OCI-LY1 (cell line): ENCODE measurements at regions not wholly inside any gene's neighbourhood (a gene's known extent, or its start where the extent isn't known, plus 50 kb on each side); places are given as distances from the start of the nearest gene placed in this dataset.

Experiments used
- H2AFZ ChIP-seq: fragments of 200-600 bp; sonication (generic), shearing (Covaris generic); 2 replicates; pipeline ENCODE4 v1.6.0; 2014; ENCODE audit warnings: antibody characterized with exemption, mild to moderate bottlenecking, low read length
- H3F3A ChIP-seq: fragments of 200-600 bp; sonication (generic), shearing (Covaris generic); 2 replicates; pipeline ENCODE4 v1.6.0; 2014; ENCODE audit warnings: mild to moderate bottlenecking, antibody characterized with exemption, low read length, moderate library complexity; ENCODE audit not compliant: insufficient read depth
- H3K27ac ChIP-seq: fragments of 200-600 bp; sonication (generic); 2 replicates; pipeline ENCODE4 v1.5.1; 2014; ENCODE audit warnings: low read length, mixed run types, mild to moderate bottlenecking, low read depth; ENCODE audit not compliant: poor library complexity, severe bottlenecking
- H3K27me3 ChIP-seq: fragments of 200-600 bp; sonication (generic); 2 replicates; pipeline ENCODE4 v1.6.0; 2014; ENCODE audit warnings: antibody characterized with exemption, mild to moderate bottlenecking, low read length, moderate library complexity; ENCODE audit not compliant: insufficient read depth
- H3K36me3 ChIP-seq: fragments of 200-600 bp; sonication (generic); 2 replicates; pipeline ENCODE4 v1.6.1; 2014; ENCODE audit warnings: mild to moderate bottlenecking, antibody characterized with exemption, low read length, moderate library complexity, mixed read lengths; ENCODE audit not compliant: insufficient read depth
- H3K4me1 ChIP-seq: fragments of 200-600 bp; sonication (generic); 2 replicates; pipeline ENCODE4 v1.5.1; 2014; ENCODE audit warnings: mild to moderate bottlenecking, low read length, moderate library complexity; ENCODE audit not compliant: insufficient read depth, severe bottlenecking
- H3K4me2 ChIP-seq: fragments of 200-600 bp; sonication (generic), shearing (Covaris generic); 2 replicates; pipeline ENCODE4 v1.6.1; 2014; ENCODE audit warnings: low read length
- H3K4me3 ChIP-seq: fragments of 200-600 bp; sonication (generic); 2 replicates; pipeline ENCODE4 v1.5.1; 2014; ENCODE audit warnings: low read length, low read depth, mild to moderate bottlenecking, mixed read lengths; ENCODE audit not compliant: poor library complexity, severe bottlenecking
- H3K79me2 ChIP-seq: fragments of 200-600 bp; shearing (Covaris generic); 2 replicates; pipeline ENCODE4 v1.6.1; 2016; ENCODE audit warnings: mixed run types, low read length, mixed read lengths; ENCODE audit not compliant: insufficient read depth
- H3K9ac ChIP-seq: fragments of 200-600 bp; sonication (generic), shearing (Covaris generic); 2 replicates; pipeline ENCODE4 v1.6.1; 2014; ENCODE audit warnings: mild to moderate bottlenecking, low read length, mixed read lengths
- H3K9me2 ChIP-seq: fragments of 200-600 bp; sonication (generic), shearing (Covaris generic); 2 replicates; pipeline ENCODE4 v1.6.1; 2014; ENCODE audit warnings: low read depth, mild to moderate bottlenecking, low read length, mixed read lengths
- H3K9me3 ChIP-seq: fragments of 200-600 bp; shearing (Covaris generic); 2 replicates; pipeline ENCODE4 v1.6.1; 2014; ENCODE audit warnings: low read length, mixed read lengths
- H4K20me1 ChIP-seq: fragments of 200-600 bp; sonication (generic), shearing (Covaris generic); 2 replicates; pipeline ENCODE4 v1.6.0; 2016; ENCODE audit warnings: mild to moderate bottlenecking, low read length; ENCODE audit not compliant: insufficient read depth
- CTCF ChIP-seq: fragments of 200-600 bp; sonication (generic), shearing (Covaris generic); IDR thresholded peaks from 2 replicates; pipeline ENCODE4 v1.5.1; 2017; ENCODE audit warnings: mild to moderate bottlenecking, antibody characterized with exemption, low read length, moderate library complexity, mixed read lengths
- EZH2 ChIP-seq: fragments of 200-600 bp; sonication (generic), shearing (Covaris generic); IDR thresholded peaks from 2 replicates; pipeline ENCODE4 v1.8.0; 2017; ENCODE audit warnings: borderline replicate concordance, mixed run types, mild to moderate bottlenecking, antibody characterized with exemption, low read length, moderate library complexity, mixed read lengths

- no peaks in the 10 kb centered on the region for H3K79me2 ChIP-seq
- no peak overlapping the region for H3K4me3 ChIP-seq
- H3K9ac ChIP-seq = no peak overlapping the region
- H3K9me2 ChIP-seq = no peaks in the 10 kb centered on the region
- no peak overlapping the region for H3K4me2 ChIP-seq
- H3K27ac ChIP-seq = no peak overlapping the region
- H3F3A ChIP-seq = no peaks in the 10 kb centered on the region
- no peaks in the 10 kb centered on the region for H3K9me3 ChIP-seq
- no peaks in the 10 kb centered on the region for H3K36me3 ChIP-seq
- no peaks in the 10 kb centered on the region for H4K20me1 ChIP-seq
- H2AFZ ChIP-seq = no peak overlapping the region
- H3K27me3 ChIP-seq = no peaks in the 10 kb centered on the region
- TF ChIP-seq EZH2 (no peak), CTCF (peak; percentile 71)
- peaks cover 5% of the 10 kb centered on the region for H3K4me1 ChIP-seq
Measured at GRCh38 chr4:89434364-89434988, 126.9 kb upstream of the GPRIN3 start.

- Histone ChIP-seq H3K9ac (no peak overlapping the region), H3K9me2 (no peaks in the 10 kb centered on the region), H4K20me1 (no peaks in the 10 kb centered on the region), H3K9me3 (no peaks in the 10 kb centered on the region), H3K4me2 (no peak overlapping the region), H3K79me2 (no peaks in the 10 kb centered on the region), H3K36me3 (no peaks in the 10 kb centered on the region), H2AFZ (no peak overlapping the region), H3K4me3 (no peak overlapping the region), H3K27ac (no peak overlapping the region), H3K27me3 (no peaks in the 10 kb centered on the region), H3K4me1 (no peaks in the 10 kb centered on the region), H3F3A (no peaks in the 10 kb centered on the region)
- TF ChIP-seq EZH2 = no peak
- no peak for TF ChIP-seq CTCF
Measured at GRCh38 chr4:89427782-89428181, 120.2 kb upstream of the GPRIN3 start.

GRCh38 chr4:89425023-89425422, 117.4 kb upstream of the GPRIN3 start:
- no peaks in the 10 kb centered on the region for H3K9me3 ChIP-seq
- H3K4me2 ChIP-seq = no peak overlapping the region
- no peaks in the 10 kb centered on the region for H3K9me2 ChIP-seq
- H2AFZ ChIP-seq = no peak overlapping the region
- H3K9ac ChIP-seq = no peak overlapping the region
- H3K79me2 ChIP-seq = no peaks in the 10 kb centered on the region
- H3K4me1 ChIP-seq = no peaks in the 10 kb centered on the region
- H4K20me1 ChIP-seq = no peaks in the 10 kb centered on the region
- no peaks in the 10 kb centered on the region for H3F3A ChIP-seq
- no peaks in the 10 kb centered on the region for H3K27me3 ChIP-seq
- no peak overlapping the region for H3K4me3 ChIP-seq
- H3K36me3 ChIP-seq = no peaks in the 10 kb centered on the region
- no peak overlapping the region for H3K27ac ChIP-seq
- TF ChIP-seq CTCF (no peak), EZH2 (no peak)
